ENCODE measurements at regions not wholly inside any gene's neighbourhood (a gene's known extent, or its start where the extent isn't known, plus 50 kb on each side); places are given as distances from the start of the nearest gene placed in this dataset.

GRCh38 chr6:74284284-74284683 lies 588.3 kb downstream of the CD109 start:
- Histone ChIP-seq H3K9ac (ENCODE audit: insufficient read depth in 1 of 2, low read depth in 2 of 2, low read length in 2 of 2) (no peak overlapping the region), H4K20me1 (replicated peaks; ENCODE audit: control insufficient read depth, insufficient read depth, low read length) (no peaks in the 10 kb centered on the region), H2AFZ (ENCODE audit: low read depth, low read length) (no peak overlapping the region), H3K4me1 (replicated peaks in 1 of 2; ENCODE audit: control insufficient read depth in 2 of 2, insufficient read depth in 2 of 2, low read length in 2 of 2) (no peaks in the 10 kb centered on the region), H3K4me3 (no peak overlapping the region), H3K27me3 (ENCODE audit: control insufficient read depth in 2 of 2, insufficient read depth in 2 of 2, low read length in 2 of 2) (no peaks in the 10 kb centered on the region), H3K36me3 (ENCODE audit: control insufficient read depth, insufficient read depth, low read length) (no peaks in the 10 kb centered on the region), H3K27ac (ENCODE audit: extremely low read depth, low read depth, low read length) (no peak overlapping the region), H3K9me1 (ENCODE audit: control insufficient read depth, insufficient read depth, low read length) (no peaks in the 10 kb centered on the region), H3K4me2 (ENCODE audit: insufficient read depth, low read length) (no peak overlapping the region), H3K9me3 (replicated peaks; ENCODE audit: control insufficient read depth, insufficient read depth, low read depth, low read length) (0 out of 2 replicates have a peak, but pooled peaks cover 1% of the 10 kb centered on the region), H3K79me2 (ENCODE audit: control insufficient read depth, insufficient read depth, low read length) (no peaks in the 10 kb centered on the region)
- no peak for ATAC-seq
- TF ChIP-seq MTF1 (CRISPR knock-in tag; IDR thresholded peaks at IDR 0.05; ENCODE audit: borderline replicate concordance) (no peak), HMGXB4 (CRISPR knock-in tag; IDR thresholded peaks at IDR 0.05) (no peak), ID3 (CRISPR knock-in tag; IDR thresholded peaks at IDR 0.05) (no peak), ID3 (tag; IDR thresholded peaks at IDR 0.05) (no peak), TAF1 (IDR thresholded peaks at IDR 0.05; ENCODE audit: control insufficient read depth, extremely low read depth, insufficient read depth, low read length, severe bottlenecking) (no peak)
- ChIA-PET POLR2A (no interaction called here), CTCF (ENCODE audit: low intra/inter-chr PET ratio) (no interaction called here)
- BruUV-seq (replicated peaks), result no TSS peak
- DNase-seq (ENCODE audit: extremely low read depth in 1 of 4, low spot score in 3 of 4), result no peak
- intact Hi-C loops (cut with micrococcal nuclease) (no loop called here), in situ Hi-C loops (cut with MboI) (no loop called here)
- FAIRE-seq, result no peak

Measured in K562 (cell line).